ENCODE measurements at regions not wholly inside any gene's neighbourhood (a gene's known extent, or its start where the extent isn't known, plus 50 kb on each side); places are given as distances from the start of the nearest gene placed in this dataset.

- no peaks in the 10 kb centered on the region for H3K9me3 ChIP-seq
- H3K36me3 ChIP-seq (replicated peaks in 1 of 2; ENCODE audit: insufficient read depth in 1 of 2, low read depth in 2 of 2) = no peaks in the 10 kb centered on the region
- no peak overlapping the region for H3K27ac ChIP-seq
- 35 to 37% methylated on average over 10 of the region's 10 CpGs for WGBS, 2 donors
- no peak overlapping the region for H3K4me3 ChIP-seq
- no peak for TF ChIP-seq POLR2A (IDR thresholded peaks at IDR 0.05)
- TF ChIP-seq CTCF (IDR thresholded peaks at IDR 0.05) = no peak
- no peaks in the 10 kb centered on the region for H3K27me3 ChIP-seq
- no peak for DNase-seq
- ATAC-seq = no peak
- H3K4me1 ChIP-seq = no peaks in the 10 kb centered on the region
- intact Hi-C loops (cut with DNase I) = no loop called here
Measured at GRCh38 chr4:17323554-17324385, 188.1 kb downstream of the QDPR start.

DNA sequence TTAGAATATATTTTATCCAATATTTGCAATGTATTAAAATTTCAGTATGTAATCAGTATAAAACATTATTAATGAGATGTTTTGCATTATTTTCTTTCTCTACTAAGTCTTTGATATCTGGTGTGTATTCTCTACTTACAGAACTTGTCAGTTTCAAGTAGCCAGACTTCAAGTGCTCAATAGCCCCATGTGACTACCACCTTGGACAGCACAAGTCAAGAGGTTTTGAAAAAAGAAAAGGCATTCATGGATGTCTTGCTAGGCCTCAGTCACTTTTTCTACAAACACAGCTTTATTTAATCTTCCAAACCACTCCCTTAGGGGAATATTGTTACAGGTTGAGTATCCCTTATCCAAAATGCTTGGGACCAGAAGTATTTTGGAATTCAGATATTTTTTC is 189.4 kb downstream of the QDPR start:
- H3K27me3 ChIP-seq = no peaks in the 10 kb centered on the region
- H3K4me3 ChIP-seq = no peak overlapping the region
- no peaks in the 10 kb centered on the region for H3K4me1 ChIP-seq
- TF ChIP-seq CTCF (IDR thresholded peaks at IDR 0.05) = no peak
- H3K27ac ChIP-seq = no peak overlapping the region
- no peaks in the 10 kb centered on the region for H3K9me3 ChIP-seq
- DNase-seq (no peak), ATAC-seq (no peak)
- no peaks in the 10 kb centered on the region for H3K36me3 ChIP-seq (replicated peaks in 1 of 2; ENCODE audit: insufficient read depth in 1 of 2, low read depth in 2 of 2)
- intact Hi-C loops (cut with DNase I) = no loop called here

- no peak overlapping the region for H3K4me3 ChIP-seq
- no peaks in the 10 kb centered on the region for H3K36me3 ChIP-seq (replicated peaks in 1 of 2; ENCODE audit: insufficient read depth in 1 of 2, low read depth in 2 of 2)
- H3K27me3 ChIP-seq = no peaks in the 10 kb centered on the region
- H3K27ac ChIP-seq = no peak overlapping the region
- H3K9me3 ChIP-seq = no peaks in the 10 kb centered on the region
- no peak for TF ChIP-seq CTCF (IDR thresholded peaks at IDR 0.05)
- no peak for TF ChIP-seq POLR2A (IDR thresholded peaks at IDR 0.05)
- DNase-seq = no peak
- 69 to 78% methylated on average over 6 of the region's 6 CpGs for WGBS, 2 donors
- no peak for ATAC-seq
- intact Hi-C loops (cut with DNase I) = no loop called here
- H3K4me1 ChIP-seq = no peaks in the 10 kb centered on the region
Measured at GRCh38 chr4:17320046-17320445, 191.8 kb downstream of the QDPR start.

GRCh38 chr4:17317526-17317925 is 194.4 kb downstream of the QDPR start:
- no peaks in the 10 kb centered on the region for H3K27me3 ChIP-seq
- DNase-seq (no peak), ATAC-seq (no peak)
- H3K36me3 ChIP-seq (replicated peaks in 1 of 2; ENCODE audit: insufficient read depth in 1 of 2, low read depth in 2 of 2) = no peaks in the 10 kb centered on the region
- H3K9me3 ChIP-seq = no peaks in the 10 kb centered on the region
- no peak overlapping the region for H3K27ac ChIP-seq
- intact Hi-C loops (cut with DNase I) = no loop called here
- no peaks in the 10 kb centered on the region for H3K4me1 ChIP-seq
- WGBS, 2 donors = 44 to 55% methylated on average over 5 of the region's 5 CpGs
- no peak overlapping the region for H3K4me3 ChIP-seq
- TF ChIP-seq POLR2A (IDR thresholded peaks at IDR 0.05) = no peak
- no peak for TF ChIP-seq CTCF (IDR thresholded peaks at IDR 0.05)

DNA sequence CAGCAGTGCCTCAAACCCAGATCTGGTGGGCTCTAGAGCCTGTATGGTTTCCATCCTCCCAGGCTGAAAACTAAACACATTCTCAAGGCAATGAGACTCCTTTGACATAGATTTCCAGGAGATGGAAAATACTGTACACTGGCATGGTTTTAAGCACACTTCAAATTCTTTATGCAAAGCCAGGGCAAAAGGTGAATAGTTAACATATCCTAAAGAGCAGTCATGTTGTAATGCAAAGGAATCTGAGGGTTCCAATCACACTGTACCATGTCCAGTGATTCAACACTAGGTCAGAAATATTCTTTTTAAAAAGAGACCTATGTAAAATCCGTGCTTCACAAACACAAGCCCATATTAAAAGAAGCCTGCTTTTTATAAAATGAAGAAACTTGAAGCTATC is 195.3 kb downstream of the QDPR start:
- Histone ChIP-seq H3K36me3 (replicated peaks in 1 of 2; ENCODE audit: insufficient read depth in 1 of 2, low read depth in 2 of 2) (no peaks in the 10 kb centered on the region), H3K27me3 (no peaks in the 10 kb centered on the region), H3K4me1 (no peaks in the 10 kb centered on the region), H3K4me3 (no peak overlapping the region), H3K27ac (no peak overlapping the region), H3K9me3 (no peaks in the 10 kb centered on the region)
- WGBS, 2 donors = 54 to 56% methylated on average over 1 of the region's 1 CpG
- no peak for DNase-seq
- no peak for ATAC-seq
- intact Hi-C loops (cut with DNase I) = no loop called here
- TF ChIP-seq CTCF (IDR thresholded peaks at IDR 0.05) (no peak), POLR2A (IDR thresholded peaks at IDR 0.05) (no peak)

All from body of pancreas (tissue), 4 donors.